GM23338 (cell line): ENCODE measurements at regions not wholly inside any gene's neighbourhood (a gene's known extent, or its start where the extent isn't known, plus 50 kb on each side); places are given as distances from the start of the nearest gene placed in this dataset.

ENCODE experiments used
- ATAC-seq: fragments of 200-7000 bp; cut with Tn5 transposase; 3 replicates; pipeline ENCODE4 v1.9.1; 2020
- DNase-seq: peaks from one replicate; pipeline ENCODE4 v3.0.0-alpha.2; 2015; ENCODE audit warnings: low spot score
- H2AFZ ChIP-seq: fragments of 200-600 bp; sonication (generic); 2 replicates; pipeline ENCODE4 v1.8.0; 2016; ENCODE audit warnings: antibody characterized with exemption, mild to moderate bottlenecking, moderate library complexity
- H3F3A ChIP-seq: fragments of 200-600 bp; sonication (generic); replicated peaks from 2 replicates; pipeline ENCODE4 v1.8.0; 2017; ENCODE audit warnings: antibody characterized with exemption, mixed run types, low read depth
- H3K27ac ChIP-seq: fragments of 200-600 bp; sonication (generic); 2 replicates; pipeline ENCODE4 v1.6.1; 2016; ENCODE audit warnings: low read depth
- H3K27me3 ChIP-seq: fragments of 200-600 bp; sonication (generic); 2 replicates; pipeline ENCODE4 v1.8.0; 2016; ENCODE audit warnings: mild to moderate bottlenecking, mixed run types, moderate library complexity; ENCODE audit not compliant: insufficient read depth
- H3K36me3 ChIP-seq: fragments of 200-600 bp; sonication (generic); 2 replicates; pipeline ENCODE4 v1.8.0; 2016; ENCODE audit warnings: mild to moderate bottlenecking; ENCODE audit not compliant: insufficient read depth
- H3K4me1 ChIP-seq: fragments of 200-600 bp; sonication (generic); 2 replicates; pipeline ENCODE4 v1.8.0; 2016; ENCODE audit warnings: mild to moderate bottlenecking, moderate library complexity; ENCODE audit not compliant: insufficient read depth
- H3K4me2 ChIP-seq: fragments of 200-600 bp; sonication (generic); 2 replicates; pipeline ENCODE4 v1.7.1; 2017; ENCODE audit warnings: mixed run types
- H3K4me3 ChIP-seq: fragments of 200-600 bp; sonication (generic); 2 replicates; pipeline ENCODE4 v1.6.1; 2016; ENCODE audit warnings: mixed run types
- H3K79me2 ChIP-seq: fragments of 200-600 bp; sonication (generic); replicated peaks from 2 replicates; pipeline ENCODE4 v1.8.0; 2017; ENCODE audit warnings: mild to moderate bottlenecking; ENCODE audit not compliant: insufficient read depth
- H3K9me2 ChIP-seq: fragments of 200-600 bp; sonication (generic); 2 replicates; pipeline ENCODE4 v1.8.0; 2017; ENCODE audit not compliant: insufficient read depth
- H4K20me1 ChIP-seq: fragments of 200-600 bp; sonication (generic); replicated peaks from 2 replicates; pipeline ENCODE4 v1.8.0; 2017; ENCODE audit warnings: mild to moderate bottlenecking; ENCODE audit not compliant: insufficient read depth
- H3K27ac Mint-ChIP-seq: 2 replicates; pipeline ENCODE4 v1.8.0; 2020; ENCODE audit warnings: inconsistent platforms, mild to moderate bottlenecking, moderate library complexity, mixed read lengths
- H3K27me3 Mint-ChIP-seq: 3 replicates; pipeline ENCODE4 v1.8.0; 2022; ENCODE audit warnings: low read depth, mild to moderate bottlenecking, moderate library complexity, mixed read lengths, inconsistent platforms; ENCODE audit not compliant: insufficient read depth, poor library complexity
- H3K36me3 Mint-ChIP-seq: 3 replicates; pipeline ENCODE4 v1.8.0; 2021; ENCODE audit warnings: low read depth, mild to moderate bottlenecking, inconsistent platforms, moderate library complexity, mixed read lengths
- H3K4me1 Mint-ChIP-seq: 3 replicates; pipeline ENCODE4 v1.8.0; 2020; ENCODE audit warnings: mild to moderate bottlenecking, inconsistent platforms, mixed read lengths
- H3K4me3 Mint-ChIP-seq: 3 replicates; pipeline ENCODE4 v1.8.0; 2021; ENCODE audit warnings: moderate library complexity, mild to moderate bottlenecking, inconsistent platforms, mixed read lengths
- H3K9me3 Mint-ChIP-seq: 3 replicates; pipeline ENCODE4 v1.8.0; 2020; ENCODE audit warnings: moderate library complexity, mild to moderate bottlenecking, inconsistent platforms, mixed read lengths
- CREB1 ChIP-seq: fragments of 250-450 bp; sonication (Bioruptor Pico); IDR thresholded peaks from 2 replicates; pipeline ENCODE4 v1.5.0; 2020; ENCODE audit warnings: low read depth, mild to moderate bottlenecking, moderate library complexity
- EZH2 ChIP-seq: fragments of 200-600 bp; sonication (generic); IDR thresholded peaks from one replicate; pipeline ENCODE4 v1.8.0; 2017; ENCODE audit warnings: antibody characterized with exemption, mild to moderate bottlenecking, low read depth; ENCODE audit not compliant: unreplicated experiment
- EZH2phosphoT487 ChIP-seq: fragments of 200-600 bp; sonication (generic); IDR thresholded peaks from one replicate; pipeline ENCODE4 v1.8.1; 2018; ENCODE audit warnings: antibody characterized with exemption; ENCODE audit not compliant: unreplicated experiment
- JUNB ChIP-seq: IDR thresholded peaks from one replicate; pipeline ENCODE4 v1.6.1; 2016; ENCODE audit warnings: antibody characterized with exemption; ENCODE audit not compliant: unreplicated experiment
- NANOG ChIP-seq: IDR thresholded peaks from 2 replicates; pipeline ENCODE4 v1.6.1; 2016; ENCODE audit warnings: antibody characterized with exemption, borderline replicate concordance
- POLR2AphosphoS5 ChIP-seq: IDR thresholded peaks from 2 replicates; pipeline ENCODE4 v1.6.1; 2016; ENCODE audit warnings: antibody characterized with exemption, low read depth
- STAT1 ChIP-seq: IDR thresholded peaks from one replicate; pipeline ENCODE4 v1.6.1; 2016; ENCODE audit warnings: antibody characterized with exemption; ENCODE audit not compliant: unreplicated experiment
- ZNF114 ChIP-seq: fragments of 250-450 bp; sonication (Bioruptor Pico); IDR thresholded peaks from 2 replicates; pipeline ENCODE4 v1.5.0; 2020; ENCODE audit warnings: mild to moderate bottlenecking, moderate library complexity
- ZNF331 ChIP-seq: fragments of 250-450 bp; sonication (Bioruptor Pico); IDR thresholded peaks from 2 replicates; pipeline ENCODE4 v1.5.0; 2020; ENCODE audit warnings: low read depth, mild to moderate bottlenecking, moderate library complexity
- TF ChIP-seq, protein P1 (sequence below): IDR thresholded peaks from 2 replicates; pipeline ENCODE4 v1.6.1; 2016; ENCODE audit warnings: antibody characterized with exemption
- TF ChIP-seq, protein P2 (sequence below): fragments of 250-450 bp; sonication (Bioruptor Pico); IDR thresholded peaks from 2 replicates; pipeline ENCODE4 v1.5.0; 2020; ENCODE audit warnings: mild to moderate bottlenecking, moderate library complexity
- TF ChIP-seq, protein P3 (sequence below), 2 experiments: fragments of 200-600 bp in 1 of 2; sonication (generic) in 1 of 2; conservative IDR thresholded peaks; 2 replicates each; pipeline versions ENCODE4 v1.5.1 to v1.6.1; 2016 to 2017; ENCODE audit warnings: antibody characterized with exemption in 2 of 2, low read depth in 2 of 2, mild to moderate bottlenecking in 2 of 2, moderate library complexity in 1 of 2
- TF ChIP-seq, protein P4 (sequence below): IDR thresholded peaks from one replicate; pipeline ENCODE4 v1.6.1; 2018; ENCODE audit warnings: antibody characterized with exemption; ENCODE audit not compliant: unreplicated experiment

DNA sequence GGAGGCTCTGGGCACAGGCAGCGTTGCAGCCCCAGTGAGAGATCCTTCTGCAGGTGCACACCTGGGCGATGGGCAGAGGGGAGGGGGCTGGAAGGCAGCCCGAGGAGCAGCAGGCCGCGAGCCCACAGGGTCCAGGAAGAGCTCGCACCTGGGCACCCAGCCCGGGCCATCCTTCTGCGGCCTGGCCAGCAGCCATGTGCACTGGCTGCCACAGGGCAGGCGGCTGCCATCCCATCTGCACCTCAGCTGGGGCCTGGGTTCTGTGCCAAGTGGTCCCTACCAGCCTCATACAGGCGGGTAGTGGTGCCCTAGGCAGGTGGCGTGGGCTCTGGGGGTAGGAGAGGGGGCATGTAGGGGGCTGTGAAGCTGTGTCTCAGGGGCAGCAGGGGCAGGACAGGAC is 197.2 kb downstream of the RBFOX3 start (continued):
- TF ChIP-seq JUNB (no peak), ZNF331 (CRISPR knock-in tag) (no peak)

DNA sequence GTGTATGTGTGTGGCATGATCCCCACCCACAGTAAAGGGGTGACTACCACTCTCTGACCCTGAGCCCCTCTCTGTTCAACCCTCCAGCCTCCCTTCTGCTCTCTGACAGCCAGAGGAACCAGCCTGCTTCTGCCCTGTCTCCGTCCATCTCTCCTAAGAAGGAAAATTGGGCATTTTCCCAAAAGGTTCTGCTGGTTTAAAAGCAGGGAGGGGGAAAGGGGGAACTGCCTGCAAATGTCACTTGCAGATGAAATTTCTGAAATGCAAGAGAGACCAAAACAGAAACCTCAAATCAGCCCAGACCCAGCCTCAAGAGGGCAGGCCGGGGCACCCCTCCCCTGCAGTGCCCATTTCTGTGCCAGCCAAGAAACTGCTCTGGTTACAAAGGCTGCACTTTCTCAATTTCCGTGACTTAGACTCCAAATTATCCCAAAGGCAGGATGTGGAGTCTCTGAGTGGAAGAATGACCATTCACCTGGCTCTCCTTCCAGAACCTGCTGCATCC is 197.9 kb downstream of the RBFOX3 start:
- Mint-ChIP-seq H3K4me1 (peaks cover 6% of the 10 kb centered on the region), H3K36me3 (no peaks in the 10 kb centered on the region), H3K9me3 (no peaks in the 10 kb centered on the region), H3K27ac (no peak overlapping the region), H3K27me3 (peaks cover 4% of the 10 kb centered on the region), H3K4me3 (no peak overlapping the region)
- no peaks in the 10 kb centered on the region for H3K79me2 ChIP-seq
- no peaks in the 10 kb centered on the region for H3K27me3 ChIP-seq
- H3K36me3 ChIP-seq: no peaks in the 10 kb centered on the region
- no peak overlapping the region for H2AFZ ChIP-seq
- no peak overlapping the region for H3K4me2 ChIP-seq
- no peak for TF ChIP-seq POLR2AphosphoS5
- no peak for TF ChIP-seq CREB1
- TF ChIP-seq EZH2phosphoT487: no peak
- TF ChIP-seq, protein P1, sequence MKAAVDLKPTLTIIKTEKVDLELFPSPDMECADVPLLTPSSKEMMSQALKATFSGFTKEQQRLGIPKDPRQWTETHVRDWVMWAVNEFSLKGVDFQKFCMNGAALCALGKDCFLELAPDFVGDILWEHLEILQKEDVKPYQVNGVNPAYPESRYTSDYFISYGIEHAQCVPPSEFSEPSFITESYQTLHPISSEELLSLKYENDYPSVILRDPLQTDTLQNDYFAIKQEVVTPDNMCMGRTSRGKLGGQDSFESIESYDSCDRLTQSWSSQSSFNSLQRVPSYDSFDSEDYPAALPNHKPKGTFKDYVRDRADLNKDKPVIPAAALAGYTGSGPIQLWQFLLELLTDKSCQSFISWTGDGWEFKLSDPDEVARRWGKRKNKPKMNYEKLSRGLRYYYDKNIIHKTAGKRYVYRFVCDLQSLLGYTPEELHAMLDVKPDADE: no peak
- TF ChIP-seq JUNB: no peak
- no peak for TF ChIP-seq STAT1
- TF ChIP-seq ZNF114 (CRISPR knock-in tag): no peak
- TF ChIP-seq, protein P2, sequence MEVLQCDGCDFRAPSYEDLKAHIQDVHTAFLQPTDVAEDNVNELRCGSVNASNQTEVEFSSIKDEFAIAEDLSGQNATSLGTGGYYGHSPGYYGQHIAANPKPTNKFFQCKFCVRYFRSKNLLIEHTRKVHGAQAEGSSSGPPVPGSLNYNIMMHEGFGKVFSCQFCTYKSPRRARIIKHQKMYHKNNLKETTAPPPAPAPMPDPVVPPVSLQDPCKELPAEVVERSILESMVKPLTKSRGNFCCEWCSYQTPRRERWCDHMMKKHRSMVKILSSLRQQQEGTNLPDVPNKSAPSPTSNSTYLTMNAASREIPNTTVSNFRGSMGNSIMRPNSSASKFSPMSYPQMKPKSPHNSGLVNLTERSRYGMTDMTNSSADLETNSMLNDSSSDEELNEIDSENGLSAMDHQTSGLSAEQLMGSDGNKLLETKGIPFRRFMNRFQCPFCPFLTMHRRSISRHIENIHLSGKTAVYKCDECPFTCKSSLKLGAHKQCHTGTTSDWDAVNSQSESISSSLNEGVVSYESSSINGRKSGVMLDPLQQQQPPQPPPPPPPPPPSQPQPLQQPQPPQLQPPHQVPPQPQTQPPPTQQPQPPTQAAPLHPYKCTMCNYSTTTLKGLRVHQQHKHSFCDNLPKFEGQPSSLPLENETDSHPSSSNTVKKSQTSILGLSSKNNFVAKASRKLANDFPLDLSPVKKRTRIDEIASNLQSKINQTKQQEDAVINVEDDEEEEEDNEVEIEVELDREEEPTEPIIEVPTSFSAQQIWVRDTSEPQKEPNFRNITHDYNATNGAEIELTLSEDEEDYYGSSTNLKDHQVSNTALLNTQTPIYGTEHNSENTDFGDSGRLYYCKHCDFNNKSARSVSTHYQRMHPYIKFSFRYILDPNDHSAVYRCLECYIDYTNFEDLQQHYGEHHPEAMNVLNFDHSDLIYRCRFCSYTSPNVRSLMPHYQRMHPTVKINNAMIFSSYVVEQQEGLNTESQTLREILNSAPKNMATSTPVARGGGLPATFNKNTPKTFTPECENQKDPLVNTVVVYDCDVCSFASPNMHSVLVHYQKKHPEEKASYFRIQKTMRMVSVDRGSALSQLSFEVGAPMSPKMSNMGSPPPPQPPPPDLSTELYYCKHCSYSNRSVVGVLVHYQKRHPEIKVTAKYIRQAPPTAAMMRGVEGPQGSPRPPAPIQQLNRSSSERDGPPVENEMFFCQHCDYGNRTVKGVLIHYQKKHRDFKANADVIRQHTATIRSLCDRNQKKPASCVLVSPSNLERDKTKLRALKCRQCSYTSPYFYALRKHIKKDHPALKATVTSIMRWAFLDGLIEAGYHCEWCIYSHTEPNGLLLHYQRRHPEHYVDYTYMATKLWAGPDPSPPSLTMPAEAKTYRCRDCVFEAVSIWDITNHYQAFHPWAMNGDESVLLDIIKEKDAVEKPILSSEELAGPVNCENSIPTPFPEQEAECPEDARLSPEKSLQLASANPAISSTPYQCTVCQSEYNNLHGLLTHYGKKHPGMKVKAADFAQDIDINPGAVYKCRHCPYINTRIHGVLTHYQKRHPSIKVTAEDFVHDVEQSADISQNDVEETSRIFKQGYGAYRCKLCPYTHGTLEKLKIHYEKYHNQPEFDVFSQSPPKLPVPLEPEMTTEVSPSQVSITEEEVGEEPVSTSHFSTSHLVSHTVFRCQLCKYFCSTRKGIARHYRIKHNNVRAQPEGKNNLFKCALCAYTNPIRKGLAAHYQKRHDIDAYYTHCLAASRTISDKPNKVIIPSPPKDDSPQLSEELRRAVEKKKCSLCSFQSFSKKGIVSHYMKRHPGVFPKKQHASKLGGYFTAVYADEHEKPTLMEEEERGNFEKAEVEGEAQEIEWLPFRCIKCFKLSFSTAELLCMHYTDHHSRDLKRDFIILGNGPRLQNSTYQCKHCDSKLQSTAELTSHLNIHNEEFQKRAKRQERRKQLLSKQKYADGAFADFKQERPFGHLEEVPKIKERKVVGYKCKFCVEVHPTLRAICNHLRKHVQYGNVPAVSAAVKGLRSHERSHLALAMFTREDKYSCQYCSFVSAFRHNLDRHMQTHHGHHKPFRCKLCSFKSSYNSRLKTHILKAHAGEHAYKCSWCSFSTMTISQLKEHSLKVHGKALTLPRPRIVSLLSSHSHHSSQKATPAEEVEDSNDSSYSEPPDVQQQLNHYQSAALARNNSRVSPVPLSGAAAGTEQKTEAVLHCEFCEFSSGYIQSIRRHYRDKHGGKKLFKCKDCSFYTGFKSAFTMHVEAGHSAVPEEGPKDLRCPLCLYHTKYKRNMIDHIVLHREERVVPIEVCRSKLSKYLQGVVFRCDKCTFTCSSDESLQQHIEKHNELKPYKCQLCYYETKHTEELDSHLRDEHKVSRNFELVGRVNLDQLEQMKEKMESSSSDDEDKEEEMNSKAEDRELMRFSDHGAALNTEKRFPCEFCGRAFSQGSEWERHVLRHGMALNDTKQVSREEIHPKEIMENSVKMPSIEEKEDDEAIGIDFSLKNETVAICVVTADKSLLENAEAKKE: no peak
- no peak for TF ChIP-seq ZNF331 (CRISPR knock-in tag)
- TF ChIP-seq EZH2: no peak
- no peak for TF ChIP-seq NANOG
- TF ChIP-seq, protein P3, sequence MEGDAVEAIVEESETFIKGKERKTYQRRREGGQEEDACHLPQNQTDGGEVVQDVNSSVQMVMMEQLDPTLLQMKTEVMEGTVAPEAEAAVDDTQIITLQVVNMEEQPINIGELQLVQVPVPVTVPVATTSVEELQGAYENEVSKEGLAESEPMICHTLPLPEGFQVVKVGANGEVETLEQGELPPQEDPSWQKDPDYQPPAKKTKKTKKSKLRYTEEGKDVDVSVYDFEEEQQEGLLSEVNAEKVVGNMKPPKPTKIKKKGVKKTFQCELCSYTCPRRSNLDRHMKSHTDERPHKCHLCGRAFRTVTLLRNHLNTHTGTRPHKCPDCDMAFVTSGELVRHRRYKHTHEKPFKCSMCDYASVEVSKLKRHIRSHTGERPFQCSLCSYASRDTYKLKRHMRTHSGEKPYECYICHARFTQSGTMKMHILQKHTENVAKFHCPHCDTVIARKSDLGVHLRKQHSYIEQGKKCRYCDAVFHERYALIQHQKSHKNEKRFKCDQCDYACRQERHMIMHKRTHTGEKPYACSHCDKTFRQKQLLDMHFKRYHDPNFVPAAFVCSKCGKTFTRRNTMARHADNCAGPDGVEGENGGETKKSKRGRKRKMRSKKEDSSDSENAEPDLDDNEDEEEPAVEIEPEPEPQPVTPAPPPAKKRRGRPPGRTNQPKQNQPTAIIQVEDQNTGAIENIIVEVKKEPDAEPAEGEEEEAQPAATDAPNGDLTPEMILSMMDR (conservative IDR thresholded peaks at IDR 0.05; ENCODE audit: low read depth in 2 of 2): no peak
- TF ChIP-seq, protein P4, sequence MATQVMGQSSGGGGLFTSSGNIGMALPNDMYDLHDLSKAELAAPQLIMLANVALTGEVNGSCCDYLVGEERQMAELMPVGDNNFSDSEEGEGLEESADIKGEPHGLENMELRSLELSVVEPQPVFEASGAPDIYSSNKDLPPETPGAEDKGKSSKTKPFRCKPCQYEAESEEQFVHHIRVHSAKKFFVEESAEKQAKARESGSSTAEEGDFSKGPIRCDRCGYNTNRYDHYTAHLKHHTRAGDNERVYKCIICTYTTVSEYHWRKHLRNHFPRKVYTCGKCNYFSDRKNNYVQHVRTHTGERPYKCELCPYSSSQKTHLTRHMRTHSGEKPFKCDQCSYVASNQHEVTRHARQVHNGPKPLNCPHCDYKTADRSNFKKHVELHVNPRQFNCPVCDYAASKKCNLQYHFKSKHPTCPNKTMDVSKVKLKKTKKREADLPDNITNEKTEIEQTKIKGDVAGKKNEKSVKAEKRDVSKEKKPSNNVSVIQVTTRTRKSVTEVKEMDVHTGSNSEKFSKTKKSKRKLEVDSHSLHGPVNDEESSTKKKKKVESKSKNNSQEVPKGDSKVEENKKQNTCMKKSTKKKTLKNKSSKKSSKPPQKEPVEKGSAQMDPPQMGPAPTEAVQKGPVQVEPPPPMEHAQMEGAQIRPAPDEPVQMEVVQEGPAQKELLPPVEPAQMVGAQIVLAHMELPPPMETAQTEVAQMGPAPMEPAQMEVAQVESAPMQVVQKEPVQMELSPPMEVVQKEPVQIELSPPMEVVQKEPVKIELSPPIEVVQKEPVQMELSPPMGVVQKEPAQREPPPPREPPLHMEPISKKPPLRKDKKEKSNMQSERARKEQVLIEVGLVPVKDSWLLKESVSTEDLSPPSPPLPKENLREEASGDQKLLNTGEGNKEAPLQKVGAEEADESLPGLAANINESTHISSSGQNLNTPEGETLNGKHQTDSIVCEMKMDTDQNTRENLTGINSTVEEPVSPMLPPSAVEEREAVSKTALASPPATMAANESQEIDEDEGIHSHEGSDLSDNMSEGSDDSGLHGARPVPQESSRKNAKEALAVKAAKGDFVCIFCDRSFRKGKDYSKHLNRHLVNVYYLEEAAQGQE: no peak
- ATAC-seq: no peak
- H3K9me2 ChIP-seq: no peaks in the 10 kb centered on the region
- no peaks in the 10 kb centered on the region for H3K4me1 ChIP-seq
- no peak for DNase-seq
- H3F3A ChIP-seq: peaks cover 9% of the 10 kb centered on the region; the same call in 1 of the 2 replicates
- H3K4me3 ChIP-seq: no peak overlapping the region
- no peaks in the 10 kb centered on the region for H4K20me1 ChIP-seq
- H3K27ac ChIP-seq: no peak overlapping the region
